Neural progenitor cell (in vitro differentiated cells): ENCODE measurements at regions not wholly inside any gene's neighbourhood (a gene's known extent, or its start where the extent isn't known, plus 50 kb on each side); places are given as distances from the start of the nearest gene placed in this dataset.

Experiments
- DNase-seq: peaks from one replicate; pipeline ENCODE4 v3.0.0-alpha.2; 2016; ENCODE audit warnings: low spot score
- H2AFZ ChIP-seq: fragments of 200-600 bp; sonication (generic); replicated peaks from 2 replicates; pipeline ENCODE4 v1.6.1; 2016; ENCODE audit warnings: antibody characterized with exemption
- H3F3A ChIP-seq: fragments of 200-600 bp; sonication (generic); 2 replicates; pipeline ENCODE4 v1.6.1; 2016; ENCODE audit warnings: antibody characterized with exemption, low read depth
- H3K27ac ChIP-seq: fragments of 200-600 bp; sonication (generic); 2 replicates; pipeline ENCODE4 v1.5.1; 2016; ENCODE audit warnings: mild to moderate bottlenecking
- H3K27me3 ChIP-seq: fragments of 200-600 bp; sonication (generic); 2 replicates; pipeline ENCODE4 v1.6.1; 2016; ENCODE audit warnings: mild to moderate bottlenecking, moderate library complexity
- H3K36me3 ChIP-seq: fragments of 200-600 bp; sonication (generic); 2 replicates; pipeline ENCODE4 v1.5.1; 2016
- H3K4me1 ChIP-seq: fragments of 200-600 bp; sonication (generic); 2 replicates; pipeline ENCODE4 v1.6.1; 2016; ENCODE audit warnings: mixed run types
- H3K4me2 ChIP-seq: fragments of 200-600 bp; sonication (generic); 2 replicates; pipeline ENCODE4 v1.6.1; 2016
- H3K4me3 ChIP-seq: fragments of 200-600 bp; sonication (generic); 2 replicates; pipeline ENCODE4 v1.5.1; 2016
- H3K79me2 ChIP-seq: fragments of 200-600 bp; sonication (generic); 2 replicates; pipeline ENCODE4 v1.6.1; 2016; ENCODE audit warnings: low read depth
- H3K9ac ChIP-seq: fragments of 200-600 bp; sonication (generic); 2 replicates; pipeline ENCODE4 v1.6.1; 2016
- H3K9me3 ChIP-seq: fragments of 200-600 bp; sonication (generic); 2 replicates; pipeline ENCODE4 v1.5.1; 2016; ENCODE audit warnings: low read depth
- H4K20me1 ChIP-seq: fragments of 200-600 bp; sonication (generic); 2 replicates; pipeline ENCODE4 v1.6.1; 2016; ENCODE audit warnings: low read depth
- H3K27ac Mint-ChIP-seq: 3 replicates; pipeline ENCODE4 v1.8.0; 2021; ENCODE audit warnings: mixed read lengths
- H3K27me3 Mint-ChIP-seq: 2 replicates; pipeline ENCODE4 v1.8.0; 2022; ENCODE audit warnings: low read depth, mild to moderate bottlenecking, inconsistent platforms, moderate library complexity, mixed read lengths; ENCODE audit not compliant: insufficient read depth
- H3K36me3 Mint-ChIP-seq: 3 replicates; pipeline ENCODE4 v1.8.0; 2021; ENCODE audit warnings: mixed read lengths
- H3K4me1 Mint-ChIP-seq: 3 replicates; pipeline ENCODE4 v1.8.0; 2021; ENCODE audit warnings: mixed read lengths
- H3K4me3 Mint-ChIP-seq: 3 replicates; pipeline ENCODE4 v1.8.0; 2021; ENCODE audit warnings: mild to moderate bottlenecking, moderate library complexity, mixed read lengths
- H3K9me3 Mint-ChIP-seq: 3 replicates; pipeline ENCODE4 v1.8.0; 2020; ENCODE audit warnings: mixed read lengths
- CTCF ChIP-seq: fragments of 200-600 bp; sonication (generic); IDR thresholded peaks from 2 replicates; pipeline ENCODE4 v1.5.1; 2017; ENCODE audit warnings: antibody characterized with exemption, mild to moderate bottlenecking
- EZH2 ChIP-seq: fragments of 200-600 bp; sonication (generic); IDR thresholded peaks from 2 replicates; pipeline ENCODE4 v1.6.1; 2017; ENCODE audit warnings: antibody characterized with exemption, mild to moderate bottlenecking, moderate library complexity
- EZH2phosphoT487 ChIP-seq: fragments of 200-600 bp; sonication (generic); IDR thresholded peaks from 2 replicates; pipeline ENCODE4 v1.6.1; 2017; ENCODE audit warnings: antibody characterized with exemption

- Mint-ChIP-seq H3K27ac (no peak overlapping the region), H3K36me3 (no peaks in the 10 kb centered on the region)
Measured at GRCh38 chr18:66334534-66334933, 269.4 kb downstream of the CDH19 start.

GRCh38 chr18:66329716-66330115 lies 274.2 kb downstream of the CDH19 start:
- Mint-ChIP-seq H3K4me3 (no peak overlapping the region), H3K36me3 (no peaks in the 10 kb centered on the region), H3K4me1 (peaks cover 5% of the 10 kb centered on the region), H3K27me3 (peaks cover 8% of the 10 kb centered on the region), H3K9me3 (no peaks in the 10 kb centered on the region), H3K27ac (no peak overlapping the region)
- H3K9me3 ChIP-seq = no peaks in the 10 kb centered on the region
- no peaks in the 10 kb centered on the region for H4K20me1 ChIP-seq
- H3K4me3 ChIP-seq = no peak overlapping the region
- no peaks in the 10 kb centered on the region for H3F3A ChIP-seq
- H3K36me3 ChIP-seq = no peaks in the 10 kb centered on the region
- no peak overlapping the region for H3K4me2 ChIP-seq
- H3K9ac ChIP-seq = no peak overlapping the region
- H3K4me1 ChIP-seq = peaks cover 11% of the 10 kb centered on the region
- TF ChIP-seq CTCF = no peak
- no peak for TF ChIP-seq EZH2phosphoT487
- no peak for TF ChIP-seq EZH2
- no peak overlapping the region for H3K27ac ChIP-seq
- DNase-seq = peak; percentile 9
- H2AFZ ChIP-seq = no peak overlapping the region
- H3K27me3 ChIP-seq = no peaks in the 10 kb centered on the region
- no peaks in the 10 kb centered on the region for H3K79me2 ChIP-seq

More at GRCh38 chr18:66334534-66334933, 269.4 kb downstream of the CDH19 start:
- Mint-ChIP-seq H3K27me3 (no peaks in the 10 kb centered on the region), H3K9me3 (no peaks in the 10 kb centered on the region), H3K4me3 (no peak overlapping the region), H3K4me1 (no peaks in the 10 kb centered on the region)
- Histone ChIP-seq H3K27ac (no peak overlapping the region), H3K4me1 (peaks cover 10% of the 10 kb centered on the region), H4K20me1 (no peaks in the 10 kb centered on the region), H3K4me3 (no peak overlapping the region), H3F3A (no peaks in the 10 kb centered on the region), H3K79me2 (no peaks in the 10 kb centered on the region), H3K4me2 (no peak overlapping the region), H3K9ac (no peak overlapping the region), H3K36me3 (no peaks in the 10 kb centered on the region), H3K9me3 (no peaks in the 10 kb centered on the region), H2AFZ (no peak overlapping the region), H3K27me3 (no peaks in the 10 kb centered on the region)
- no peak for DNase-seq
- TF ChIP-seq CTCF (no peak), EZH2 (no peak), EZH2phosphoT487 (no peak)

GRCh38 chr18:66328296-66328878 lies 275.5 kb downstream of the CDH19 start:
- H3K4me3 Mint-ChIP-seq = no peak overlapping the region
- H3F3A ChIP-seq = no peaks in the 10 kb centered on the region
- no peak for DNase-seq
- H3K36me3 Mint-ChIP-seq = no peaks in the 10 kb centered on the region
- no peaks in the 10 kb centered on the region for H3K9me3 Mint-ChIP-seq
- H3K4me3 ChIP-seq = no peak overlapping the region
- H4K20me1 ChIP-seq = no peaks in the 10 kb centered on the region
- peaks cover 5% of the 10 kb centered on the region for H3K4me1 Mint-ChIP-seq
- no peak overlapping the region for H3K27ac Mint-ChIP-seq
- no peaks in the 10 kb centered on the region for H3K36me3 ChIP-seq
- no peak overlapping the region for H3K4me2 ChIP-seq
- no peaks in the 10 kb centered on the region for H3K79me2 ChIP-seq
- no peak overlapping the region for H3K27ac ChIP-seq
- no peaks in the 10 kb centered on the region for H3K9me3 ChIP-seq
- no peak overlapping the region for H2AFZ ChIP-seq
- peaks cover 8% of the 10 kb centered on the region for H3K27me3 Mint-ChIP-seq
- H3K9ac ChIP-seq = no peak overlapping the region
- H3K4me1 ChIP-seq = peaks cover 11% of the 10 kb centered on the region
- TF ChIP-seq EZH2phosphoT487 (no peak), EZH2 (no peak), CTCF (no peak)
- H3K27me3 ChIP-seq = no peaks in the 10 kb centered on the region
